Activated CD8-positive, alpha-beta memory T cell treated with anti-CD3 and anti-CD28 coated beads, Interleukin-2, amount 10 ng/mL, durations not matched to agents 7 days and 5 days (primary cell): ENCODE measurements at regions not wholly inside any gene's neighbourhood (a gene's known extent, or its start where the extent isn't known, plus 50 kb on each side); places are given as distances from the start of the nearest gene placed in this dataset.
"Not testable (repeated sequence)": the region's sequence is repeated elsewhere in the genome, so short reads cannot be mapped to it uniquely, and the experiment has no call there.

ENCODE experiments used
- ATAC-seq: fragments of 150-1000 bp; cut with Tn5 transposase; one replicate; pipeline ENCODE4 v1.10.0; 2021; ENCODE audit warnings: moderate library complexity
- CTCF ChIA-PET: fragments of 350-600 bp; sonication (Branson Sonifier 250); formaldehyde crosslinking; loops from one replicate; lab custom pipeline; 2021; ENCODE audit warnings: antibody characterized with exemption; lab: Charles Lee
- DNase-seq: peaks from one replicate; pipeline ENCODE4 v3.0.0-alpha.2; 2020
- H3K27ac Mint-ChIP-seq: one replicate; pipeline ENCODE4 v1.8.0; 2021; ENCODE audit warnings: mild to moderate bottlenecking, mixed read lengths
- H3K27me3 Mint-ChIP-seq: one replicate; pipeline ENCODE4 v1.8.0; 2021; ENCODE audit warnings: mixed read lengths
- H3K36me3 Mint-ChIP-seq: one replicate; pipeline ENCODE4 v1.8.0; 2021; ENCODE audit warnings: mild to moderate bottlenecking, mixed read lengths
- H3K4me1 Mint-ChIP-seq: one replicate; pipeline ENCODE4 v1.8.0; 2021; ENCODE audit warnings: mixed read lengths
- H3K4me3 Mint-ChIP-seq: one replicate; pipeline ENCODE4 v1.8.0; 2021; ENCODE audit warnings: mild to moderate bottlenecking, moderate library complexity, mixed read lengths
- H3K9me3 Mint-ChIP-seq: one replicate; pipeline ENCODE4 v1.8.0; 2022; ENCODE audit warnings: low read depth, mixed read lengths

DNA sequence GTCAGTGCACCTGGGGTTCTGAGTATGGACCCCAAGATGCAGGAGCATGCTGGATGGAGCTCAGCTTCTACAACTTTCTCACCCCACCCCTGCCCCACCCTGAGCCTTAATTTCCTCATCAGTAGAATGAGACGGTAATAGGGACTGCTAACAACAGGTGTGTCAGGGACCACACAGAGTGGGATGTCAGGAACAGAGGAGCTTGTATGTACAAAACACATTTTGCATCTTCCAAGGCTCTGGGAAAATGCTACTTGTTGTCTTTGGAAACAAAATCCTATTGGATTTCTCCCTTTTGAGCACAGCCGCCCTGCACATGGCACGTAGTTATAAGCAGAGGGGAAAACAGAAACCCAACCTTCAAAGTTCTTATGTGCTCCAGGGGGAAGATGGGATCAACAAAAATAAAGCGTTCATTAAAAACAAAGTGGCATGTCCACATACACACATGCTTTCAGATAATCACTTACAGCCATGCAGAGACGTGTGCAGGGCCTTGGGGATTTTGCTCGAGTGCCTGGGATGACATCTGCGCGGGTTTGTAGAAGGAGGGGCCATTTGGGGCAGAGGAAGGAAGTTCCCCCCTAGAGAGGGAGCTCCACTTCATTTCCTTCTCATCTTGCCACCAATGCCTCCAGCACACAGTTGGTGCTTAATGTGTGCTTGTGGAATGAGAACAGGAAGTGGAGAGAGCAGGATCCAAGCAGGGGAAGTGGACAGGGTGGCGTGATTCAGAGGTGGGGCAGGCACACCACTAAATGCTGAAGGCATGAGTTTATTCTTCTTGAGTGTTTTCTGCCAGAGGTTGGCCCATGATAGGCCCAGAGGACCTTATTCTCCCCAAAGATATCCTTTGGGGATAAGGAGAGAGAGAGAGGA, 138.9 kb downstream of the SMIM20 start:
- H3K27ac Mint-ChIP-seq: no peak overlapping the region
- DNase-seq (no peak), ATAC-seq (no peak)
- H3K36me3 Mint-ChIP-seq: peaks cover 2% of the 10 kb centered on the region
- peaks cover 9% of the 10 kb centered on the region for H3K4me1 Mint-ChIP-seq
- no peak overlapping the region for H3K4me3 Mint-ChIP-seq
- H3K9me3 Mint-ChIP-seq: peaks cover 6% of the 10 kb centered on the region
- peaks cover 11% of the 10 kb centered on the region for H3K27me3 Mint-ChIP-seq
- CTCF ChIA-PET: interaction anchor here (1.2 kb wide), 1 partner anchor 272 kb away, joined by 3 read pairs; no protein-coding TSS in a partner anchor

DNA sequence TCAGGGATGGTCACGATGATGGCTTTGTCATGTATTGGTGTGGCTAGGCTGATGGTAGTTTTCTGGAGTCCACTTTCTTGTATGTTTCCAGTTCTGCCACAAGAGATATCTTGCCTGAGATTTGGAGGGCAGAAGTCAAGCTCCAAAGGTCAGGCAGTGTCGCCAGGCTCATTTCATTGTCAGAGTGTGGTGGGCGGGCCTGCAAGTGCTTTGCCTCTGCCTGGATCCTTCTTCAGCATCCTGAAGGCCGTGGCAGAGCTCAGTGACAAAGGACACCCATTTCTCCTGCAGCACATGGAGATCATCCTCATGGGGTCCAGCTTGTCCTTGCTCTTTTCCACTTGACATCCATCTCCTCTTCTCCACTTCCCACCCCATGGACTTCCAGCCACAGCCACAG, 139.7 kb downstream of the SMIM20 start:
- Mint-ChIP-seq H3K9me3 (peaks cover 6% of the 10 kb centered on the region), H3K4me3 (no peak overlapping the region), H3K27ac (no peak overlapping the region), H3K27me3 (peaks cover 11% of the 10 kb centered on the region), H3K4me1 (peaks cover 15% of the 10 kb centered on the region), H3K36me3 (peaks cover 2% of the 10 kb centered on the region)
- ATAC-seq (no peak), DNase-seq (no peak)
- CTCF ChIA-PET: interaction anchor here (1.2 kb wide), 1 partner anchor 271 kb away, joined by 3 read pairs; no protein-coding TSS in a partner anchor

DNA sequence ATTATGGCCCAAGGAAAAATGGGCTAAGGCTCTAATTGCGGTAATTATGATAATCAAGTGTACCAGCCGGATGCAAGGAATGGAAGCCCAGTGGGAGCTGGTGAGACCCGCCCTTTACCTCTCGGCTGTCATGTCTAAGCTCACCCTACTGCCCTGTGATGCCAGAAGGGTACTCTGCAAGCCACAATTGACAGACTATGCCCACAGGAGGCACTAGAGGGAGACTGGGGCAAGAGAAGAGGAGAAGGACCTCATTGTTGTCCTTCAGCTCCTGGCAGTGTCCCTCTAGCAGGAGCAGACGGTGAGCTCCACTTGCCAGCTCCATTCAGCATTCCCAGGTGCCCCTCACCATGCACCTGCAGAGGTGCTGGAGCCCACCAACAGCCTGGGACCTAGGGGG, 141.8 kb downstream of the SMIM20 start:
- Mint-ChIP-seq H3K36me3 (peaks cover 2% of the 10 kb centered on the region), H3K9me3 (peaks cover 6% of the 10 kb centered on the region), H3K27ac (no peak overlapping the region), H3K4me1 (peaks cover 20% of the 10 kb centered on the region), H3K4me3 (no peak overlapping the region), H3K27me3 (peaks cover 5% of the 10 kb centered on the region)
- ATAC-seq (no peak), DNase-seq (no peak)
- CTCF ChIA-PET: interaction anchor here (0.8 to 1.5 kb wide), 3 partner anchors 68 to 274 kb away, joined by 3 to 5 read pairs (median 3); no protein-coding TSS in a partner anchor

DNA sequence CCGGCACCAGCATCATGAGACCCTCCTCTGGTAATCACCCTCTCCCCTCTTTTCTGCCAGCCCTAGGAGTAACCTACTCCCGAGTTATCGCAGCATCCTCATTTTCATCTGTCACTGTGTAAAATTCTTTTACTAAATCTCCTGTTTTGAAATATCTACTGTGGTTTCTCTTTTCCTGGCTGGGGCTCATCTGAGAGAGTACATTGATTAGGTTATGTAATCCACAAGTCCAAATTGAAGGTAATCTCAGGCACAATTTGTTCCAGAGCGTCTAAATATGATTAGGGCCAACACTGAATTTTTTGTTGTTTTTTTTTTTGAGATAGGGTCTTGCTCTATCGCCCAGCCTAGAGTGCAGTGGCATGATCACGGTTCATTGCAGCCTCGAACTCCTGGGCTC, 142.4 kb downstream of the SMIM20 start:
- CTCF ChIA-PET: interaction anchor here (0.7 to 1.4 kb wide), 3 partner anchors 255 to 344 kb away, joined by 3 read pairs; no protein-coding TSS in a partner anchor

DNA sequence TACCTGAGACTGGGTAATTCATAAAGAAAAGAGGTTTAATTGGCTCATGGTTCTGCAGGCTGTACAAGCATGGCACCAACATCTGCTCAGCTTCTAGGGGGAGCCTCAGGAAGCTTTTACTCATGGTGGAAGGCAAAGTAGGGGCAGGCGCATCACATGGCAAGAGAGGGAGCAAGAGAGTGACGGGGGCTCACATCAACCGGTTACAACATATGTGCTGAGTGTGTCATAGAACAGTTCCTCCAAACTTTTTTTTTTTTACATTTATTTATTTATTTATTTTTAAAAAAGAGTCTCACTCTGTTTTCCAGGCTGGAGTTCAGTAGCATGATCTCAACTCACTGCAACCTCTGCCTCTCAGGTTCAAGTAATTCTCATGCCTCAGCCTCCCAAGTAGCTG, 143.8 kb downstream of the SMIM20 start:
- H3K9me3 Mint-ChIP-seq, H3K27ac Mint-ChIP-seq, H3K4me3 Mint-ChIP-seq, H3K36me3 Mint-ChIP-seq, DNase-seq, H3K27me3 Mint-ChIP-seq, ATAC-seq: not testable (repeated sequence)
- CTCF ChIA-PET: interaction anchor here (1.6 to 5.6 kb wide), 3 partner anchors 84 to 271 kb away, joined by 3 to 36 read pairs (median 3); no protein-coding TSS in a partner anchor
- H3K4me1 Mint-ChIP-seq: peaks cover 26% of the 10 kb centered on the region

More for the DNA sequence above, 142.4 kb downstream of the SMIM20 start:
- no peak overlapping the region for H3K27ac Mint-ChIP-seq
- peaks cover 5% of the 10 kb centered on the region for H3K27me3 Mint-ChIP-seq
- no peak overlapping the region for H3K4me3 Mint-ChIP-seq
- ATAC-seq (no peak), DNase-seq (no peak)
- peaks cover 24% of the 10 kb centered on the region for H3K4me1 Mint-ChIP-seq
- H3K9me3 Mint-ChIP-seq: peaks cover 6% of the 10 kb centered on the region
- H3K36me3 Mint-ChIP-seq: peaks cover 4% of the 10 kb centered on the region

DNA sequence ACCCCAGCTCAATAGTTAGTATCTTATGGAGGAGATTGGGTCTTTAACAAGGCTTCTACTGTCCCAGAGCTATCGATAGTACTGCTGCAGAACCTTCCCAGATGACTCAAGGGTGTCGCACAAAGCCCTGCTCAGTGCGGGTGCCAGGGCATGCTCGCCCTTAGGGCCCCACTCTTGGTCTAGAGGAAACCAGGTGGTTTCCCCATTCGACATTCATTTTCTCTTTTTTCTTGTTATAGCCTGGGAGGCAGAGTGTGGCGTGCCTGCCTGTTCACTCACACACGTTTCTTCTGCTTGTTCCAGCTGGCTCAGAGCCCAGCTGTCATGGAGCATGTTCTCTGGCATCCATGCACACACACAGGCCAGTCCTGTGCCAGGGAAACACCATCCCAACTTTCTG, 144.5 kb downstream of the SMIM20 start:
- Mint-ChIP-seq H3K4me3 (peak overlapping the region; percentile 2), H3K9me3 (peaks cover 6% of the 10 kb centered on the region), H3K36me3 (peaks cover 4% of the 10 kb centered on the region), H3K27ac (no peak overlapping the region), H3K4me1 (peaks cover 19% of the 10 kb centered on the region), H3K27me3 (peaks cover 5% of the 10 kb centered on the region)
- ATAC-seq (peak; percentile 55), DNase-seq (no peak)
- CTCF ChIA-PET: interaction anchor here (1.0 to 5.6 kb wide), 6 partner anchors 11 to 334 kb away, joined by 3 to 36 read pairs (median 5); no protein-coding TSS in a partner anchor

DNA sequence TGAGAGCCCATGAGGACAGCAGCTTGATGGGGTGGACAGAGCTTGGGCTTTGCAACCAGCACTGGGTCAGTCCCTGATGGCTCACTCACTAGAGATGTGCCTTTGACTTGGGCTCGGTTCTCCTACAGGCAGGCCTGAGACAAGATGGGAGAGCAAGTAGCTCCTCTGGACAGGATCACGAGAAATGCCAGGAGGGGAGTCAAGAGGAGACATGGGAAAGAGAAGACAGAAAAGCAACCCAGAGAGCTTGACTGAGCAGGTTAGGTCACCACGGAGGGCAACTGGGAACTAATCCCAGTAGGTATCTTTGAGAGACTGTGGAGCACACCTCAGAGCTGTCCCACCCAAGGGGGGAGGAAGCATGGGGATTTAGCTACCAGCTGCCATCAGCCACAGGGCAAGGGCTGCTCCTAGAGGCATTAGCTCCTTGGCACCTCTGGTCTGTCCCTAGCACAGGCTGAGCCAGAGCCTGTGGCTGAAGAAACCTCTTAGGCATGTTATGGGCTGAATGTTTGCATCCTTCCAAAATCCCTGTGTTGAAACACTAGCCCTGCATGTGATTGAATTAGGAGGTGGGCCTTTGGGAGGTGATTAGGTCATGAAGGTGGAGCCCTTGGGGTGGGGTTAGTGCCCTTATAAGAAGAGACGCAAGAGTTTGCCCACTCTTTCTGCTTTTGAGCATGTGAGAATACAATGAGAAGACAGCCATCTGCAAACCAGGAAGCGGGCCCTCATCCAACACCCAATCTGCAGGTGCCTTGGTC, 145.6 kb downstream of the SMIM20 start:
- Mint-ChIP-seq H3K4me3 (no peak overlapping the region), H3K27me3 (peaks cover 5% of the 10 kb centered on the region), H3K27ac (no peak overlapping the region), H3K9me3 (peaks cover 2% of the 10 kb centered on the region), H3K4me1 (peaks cover 19% of the 10 kb centered on the region), H3K36me3 (peaks cover 4% of the 10 kb centered on the region)
- no peak for DNase-seq
- CTCF ChIA-PET: interaction anchor here (0.6 to 5.6 kb wide), 7 partner anchors 10 to 333 kb away, joined by 3 to 36 read pairs (median 5); no protein-coding TSS in a partner anchor
- no peak for ATAC-seq

DNA sequence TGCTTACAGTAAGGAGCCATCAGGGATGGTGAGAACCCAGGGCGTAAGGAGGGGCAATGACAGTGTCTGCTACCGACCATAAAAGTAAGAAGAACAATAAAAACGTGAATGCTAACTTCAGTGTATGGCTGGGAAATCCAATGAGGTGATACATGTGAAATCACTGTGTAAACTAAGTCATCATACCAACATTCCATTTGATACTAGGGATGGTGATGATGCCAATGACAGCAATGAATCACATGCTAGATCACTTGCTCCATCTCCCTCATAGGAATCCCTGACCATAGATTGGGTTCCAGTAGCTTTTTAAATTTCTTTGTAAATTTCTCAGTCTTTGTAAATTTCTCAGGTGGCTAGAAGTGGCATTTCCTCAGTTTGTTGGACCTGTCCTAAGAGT, 146.3 kb downstream of the SMIM20 start:
- H3K4me3 Mint-ChIP-seq: no peak overlapping the region
- peaks cover 19% of the 10 kb centered on the region for H3K4me1 Mint-ChIP-seq
- no peaks in the 10 kb centered on the region for H3K9me3 Mint-ChIP-seq
- ATAC-seq (no peak), DNase-seq (no peak)
- CTCF ChIA-PET: interaction anchor here (0.7 to 5.6 kb wide), 5 partner anchors 24 to 269 kb away, joined by 3 to 36 read pairs (median 5); no protein-coding TSS in a partner anchor
- H3K27me3 Mint-ChIP-seq: peaks cover 5% of the 10 kb centered on the region
- peaks cover 4% of the 10 kb centered on the region for H3K36me3 Mint-ChIP-seq
- no peak overlapping the region for H3K27ac Mint-ChIP-seq

DNA sequence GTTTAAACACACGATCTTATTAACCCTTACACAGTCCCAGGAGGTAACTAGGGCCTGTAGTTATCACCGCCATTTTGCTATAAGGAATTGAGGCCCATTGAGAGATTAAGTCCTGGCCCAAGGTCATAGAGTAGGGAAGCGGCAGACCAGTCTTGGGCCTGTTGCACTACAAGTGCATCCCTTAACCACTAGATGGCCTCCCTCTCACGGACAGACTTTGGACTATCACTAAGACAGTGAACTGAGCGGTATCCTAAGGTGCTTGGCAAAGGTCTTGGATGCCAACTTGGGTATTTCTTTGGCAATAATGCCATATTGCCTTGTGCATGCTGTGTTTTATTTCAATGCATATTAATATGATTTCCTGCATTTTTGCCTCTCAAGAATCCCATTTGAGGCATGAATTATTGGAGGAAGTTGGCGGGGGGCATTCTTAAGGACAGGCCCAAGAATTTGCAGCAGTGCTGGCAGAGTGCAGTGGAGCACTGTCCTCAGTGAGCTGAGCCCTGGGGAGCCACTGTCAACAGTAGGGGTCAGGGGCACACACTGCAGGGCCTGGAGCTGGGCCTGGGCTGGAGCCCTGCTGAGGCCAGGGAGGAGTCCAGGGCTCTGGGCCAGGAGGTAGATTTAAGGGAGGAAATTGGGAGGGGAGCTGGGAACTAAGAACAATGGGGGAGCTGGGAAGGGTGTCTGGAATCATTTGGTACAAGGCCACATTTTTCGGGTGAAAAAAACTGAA, 147.4 kb downstream of the SMIM20 start:
- DNase-seq: peak; percentile 59
- Mint-ChIP-seq H3K4me3 (no peak overlapping the region), H3K9me3 (no peaks in the 10 kb centered on the region), H3K27ac (no peak overlapping the region), H3K27me3 (peaks cover 3% of the 10 kb centered on the region), H3K4me1 (peaks cover 19% of the 10 kb centered on the region), H3K36me3 (peaks cover 4% of the 10 kb centered on the region)
- ATAC-seq: peak; percentile 82
- CTCF ChIA-PET: interaction anchor here (0.6 to 5.6 kb wide), 9 partner anchors 12 to 267 kb away, joined by 3 to 36 read pairs (median 3); no protein-coding TSS in a partner anchor

DNA sequence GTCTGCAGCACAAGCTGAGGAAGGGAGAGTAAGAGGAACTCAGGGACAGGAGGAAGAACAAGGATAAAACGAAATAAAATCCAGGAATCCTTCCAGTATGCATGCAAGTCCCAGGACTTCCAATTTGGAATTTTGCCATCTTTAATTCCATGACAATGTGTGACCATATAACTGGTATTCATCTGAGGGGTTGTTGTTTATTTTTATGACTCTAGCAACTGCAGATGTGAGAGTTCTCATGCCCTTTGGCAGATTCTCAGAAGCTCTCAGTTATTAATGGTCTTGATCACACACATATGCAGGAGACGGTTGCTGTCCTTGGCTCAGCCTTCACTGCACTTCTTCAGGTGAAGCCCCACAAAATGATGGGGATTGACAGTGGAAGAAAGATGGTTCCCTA, 148.2 kb downstream of the SMIM20 start:
- no peak overlapping the region for H3K4me3 Mint-ChIP-seq
- no peak for ATAC-seq
- H3K27me3 Mint-ChIP-seq: peaks cover 5% of the 10 kb centered on the region
- no peak for DNase-seq
- H3K36me3 Mint-ChIP-seq: peaks cover 4% of the 10 kb centered on the region
- CTCF ChIA-PET: interaction anchor here (0.6 to 5.6 kb wide), 5 partner anchors 13 to 267 kb away, joined by 3 to 36 read pairs (median 3); no protein-coding TSS in a partner anchor
- H3K27ac Mint-ChIP-seq: no peak overlapping the region
- no peaks in the 10 kb centered on the region for H3K9me3 Mint-ChIP-seq
- H3K4me1 Mint-ChIP-seq: peaks cover 19% of the 10 kb centered on the region

DNA sequence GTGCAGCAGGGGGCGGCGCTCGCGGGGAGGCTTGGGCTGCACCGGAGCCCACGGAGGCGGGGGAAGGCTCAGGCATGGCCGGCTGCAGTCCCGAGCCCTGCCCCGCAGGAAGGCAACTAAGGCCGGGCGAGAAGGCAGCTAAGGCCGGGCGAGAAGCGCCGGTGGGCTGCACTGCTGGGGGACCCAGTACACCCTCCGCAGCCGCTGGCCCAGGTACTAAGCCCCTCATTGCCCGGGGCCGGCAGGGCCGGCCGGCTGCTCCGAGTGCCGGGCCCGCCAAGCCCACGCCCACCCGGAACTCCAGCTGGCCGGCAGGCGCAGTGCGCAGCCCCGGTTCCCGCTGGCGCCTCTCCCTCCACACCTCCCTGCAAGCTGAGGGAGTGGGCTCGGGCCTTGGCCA, 150.0 kb downstream of the SMIM20 start:
- H3K27me3 Mint-ChIP-seq, CTCF ChIA-PET, H3K9me3 Mint-ChIP-seq, H3K27ac Mint-ChIP-seq, ATAC-seq, H3K36me3 Mint-ChIP-seq, H3K4me3 Mint-ChIP-seq, DNase-seq: not testable (repeated sequence)
- H3K4me1 Mint-ChIP-seq: peaks cover 10% of the 10 kb centered on the region

DNA sequence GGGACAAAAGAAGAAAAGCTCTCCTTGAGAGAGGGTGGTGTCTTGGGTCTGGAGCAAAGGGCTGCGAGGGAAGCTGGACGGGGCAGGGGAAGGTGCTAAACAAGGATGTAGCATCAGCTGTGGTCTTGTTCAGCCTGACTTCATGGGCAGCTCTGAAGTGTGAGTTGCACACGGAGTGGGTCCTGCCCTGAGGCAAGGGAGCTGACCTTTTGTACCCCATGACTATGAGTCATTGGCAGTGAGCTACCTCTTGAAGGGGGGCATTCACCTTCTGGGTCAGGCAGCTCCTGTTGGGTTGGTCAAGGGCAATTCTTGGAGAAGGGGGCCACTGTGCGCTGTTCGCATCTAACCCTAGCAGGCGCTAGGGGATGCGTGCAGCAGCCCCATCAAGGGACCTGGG, 151.8 kb downstream of the SMIM20 start:
- Mint-ChIP-seq H3K27me3 (peaks cover 7% of the 10 kb centered on the region), H3K27ac (no peak overlapping the region), H3K36me3 (peaks cover 2% of the 10 kb centered on the region), H3K4me3 (no peak overlapping the region), H3K9me3 (no peaks in the 10 kb centered on the region), H3K4me1 (peaks cover 10% of the 10 kb centered on the region)
- no peak for ATAC-seq
- CTCF ChIA-PET: interaction anchor here (0.9 kb wide), 1 partner anchor 261 kb away, joined by 3 read pairs; no protein-coding TSS in a partner anchor
- no peak for DNase-seq
